Nucleus accumbens (tissue), 56 donors: ENCODE measurements at regions not wholly inside any gene's neighbourhood (a gene's known extent, or its start where the extent isn't known, plus 50 kb on each side); places are given as distances from the start of the nearest gene placed in this dataset.
"Not testable (repeated sequence)": the region's sequence is repeated elsewhere in the genome, so short reads cannot be mapped to it uniquely, and the experiment has no call there.

Experiments
- DNase-seq, 56 donors: peaks; one replicate each; lab custom pipeline; 2025; lab: John Stamatoyannopoulos, UW

DNA sequence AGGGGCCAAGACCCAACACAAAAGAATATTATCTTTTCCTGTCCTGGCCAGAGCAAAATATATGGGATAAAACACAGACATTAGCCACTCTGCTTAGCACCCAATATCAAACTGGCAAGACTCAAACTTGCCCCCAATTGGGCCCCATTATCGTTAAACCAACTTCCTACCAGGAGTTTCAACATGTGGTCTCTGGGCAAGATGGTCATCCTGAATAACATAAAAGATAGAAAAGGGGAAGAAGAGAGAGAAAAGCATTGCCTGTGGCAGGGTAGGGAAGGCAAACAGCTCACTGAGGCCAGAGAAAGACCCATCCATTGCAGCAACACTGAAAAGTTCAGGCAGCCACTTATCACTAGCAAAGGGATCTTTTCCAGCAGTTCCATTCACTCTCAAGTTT, 502.1 kb downstream of the KIF2B start:
- DNase-seq, result no peak

DNA sequence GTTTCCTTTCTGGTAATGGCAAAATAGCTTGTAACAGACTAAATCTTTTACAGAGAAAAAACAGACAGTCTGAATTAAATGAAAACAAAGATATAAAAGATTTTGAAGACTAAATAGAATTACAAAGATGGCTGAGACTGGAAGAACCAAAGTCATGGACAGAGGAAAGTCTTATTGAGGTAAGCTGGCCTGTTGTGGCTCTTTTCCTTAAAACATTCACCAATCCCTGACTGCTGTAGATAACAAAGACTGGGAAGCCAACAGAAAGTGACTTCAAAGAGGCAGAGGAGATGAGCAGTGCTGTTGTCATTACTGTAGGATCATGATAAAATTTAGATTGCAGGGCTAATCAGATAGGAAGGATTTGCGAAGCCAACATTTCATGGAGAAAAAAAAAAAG, 517.0 kb downstream of the KIF2B start:
- DNase-seq, result no peak

DNA sequence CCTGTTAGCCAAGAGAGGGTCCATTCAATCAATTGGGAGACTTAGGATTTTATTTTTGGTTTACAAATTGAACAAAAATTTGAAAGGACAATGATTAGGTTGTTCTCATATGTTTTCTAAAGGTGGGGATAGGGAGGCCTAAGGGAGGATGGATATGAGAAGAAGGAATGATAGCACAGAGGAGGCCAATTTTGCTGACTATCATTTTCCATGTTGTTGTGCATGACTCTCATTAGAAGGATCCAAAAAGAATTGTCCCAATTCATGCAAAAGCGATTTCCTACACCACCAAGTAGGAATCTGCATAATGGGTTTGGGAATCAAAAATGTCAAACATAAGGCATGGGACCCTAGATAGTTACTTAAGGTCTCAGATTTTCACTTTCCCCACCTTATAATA, 524.8 kb downstream of the KIF2B start:
- no peak for DNase-seq

DNA sequence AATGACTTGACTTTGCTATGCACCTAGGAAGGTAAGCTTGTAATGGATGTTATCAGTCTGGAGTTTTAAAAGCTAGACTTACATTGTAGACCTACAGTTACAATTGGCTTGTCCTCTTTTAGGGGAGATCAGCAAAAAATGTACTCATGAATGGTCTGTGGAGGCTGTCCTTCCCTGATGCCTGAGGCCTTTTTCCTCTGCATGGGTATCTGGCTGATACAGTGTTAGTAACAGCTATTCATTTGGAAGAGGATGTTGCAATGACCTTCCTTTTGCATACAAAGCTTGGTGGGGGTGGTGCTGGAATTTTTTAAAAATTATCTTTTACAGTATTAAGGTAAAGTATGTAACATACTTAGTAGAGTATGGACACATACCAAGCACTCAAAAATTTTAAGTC, 525.5 kb downstream of the KIF2B start:
- no peak for DNase-seq

DNA sequence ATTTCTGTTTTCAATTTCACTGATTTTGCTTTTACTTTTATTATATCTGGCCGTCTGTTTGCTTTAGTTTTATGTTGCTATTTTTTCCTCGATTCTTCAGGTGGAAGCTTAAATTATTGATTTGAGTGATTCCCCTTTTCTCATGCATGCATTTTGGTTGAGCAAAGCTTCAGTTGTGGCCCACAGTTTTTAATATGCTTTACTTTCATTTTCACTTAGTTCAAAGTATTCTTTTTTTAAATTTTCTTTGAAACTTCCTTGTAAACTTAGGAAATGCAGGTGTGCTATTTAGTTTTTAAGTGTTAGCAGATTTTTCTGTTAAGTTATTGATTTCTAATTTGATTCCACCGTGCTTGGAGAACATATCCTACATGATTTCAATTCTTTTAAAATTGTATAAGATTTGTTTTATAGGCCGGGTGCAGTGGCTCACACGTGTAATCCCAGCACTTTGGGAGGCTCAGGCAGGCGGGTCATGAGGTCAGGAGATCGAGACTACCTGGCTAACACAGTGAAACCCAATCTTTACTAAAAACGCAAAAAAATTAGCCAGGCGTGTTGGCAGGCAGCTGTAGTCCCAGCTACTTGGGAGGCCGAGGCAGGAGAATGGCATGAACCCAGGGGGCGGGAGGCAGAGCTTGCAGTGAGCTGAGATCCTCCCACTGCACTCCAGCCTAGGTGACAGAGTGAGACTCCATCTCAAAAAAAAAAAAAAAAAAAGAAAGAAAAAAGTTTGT, 531.2 kb downstream of the KIF2B start:
- no peak for DNase-seq

DNA sequence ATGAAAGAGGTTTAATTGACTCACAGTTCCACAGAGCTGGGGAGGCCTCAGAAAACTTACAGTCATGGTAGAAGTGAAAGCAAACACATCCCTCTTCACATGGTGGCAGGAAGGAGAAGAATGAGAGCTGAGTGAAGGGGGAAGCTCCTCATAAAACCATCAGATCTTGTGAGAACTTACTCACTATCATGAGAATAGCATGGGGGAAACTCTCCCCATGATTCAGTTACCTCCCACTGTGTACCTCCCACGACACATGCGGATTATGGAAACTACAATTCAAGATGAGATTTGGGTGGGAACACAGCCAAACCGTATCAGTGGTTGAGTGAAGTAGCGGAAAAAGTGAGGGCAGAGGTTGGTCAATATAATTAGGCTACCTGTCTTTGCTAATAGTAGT, 538.3 kb downstream of the KIF2B start:
- DNase-seq, result not testable (repeated sequence)

DNA sequence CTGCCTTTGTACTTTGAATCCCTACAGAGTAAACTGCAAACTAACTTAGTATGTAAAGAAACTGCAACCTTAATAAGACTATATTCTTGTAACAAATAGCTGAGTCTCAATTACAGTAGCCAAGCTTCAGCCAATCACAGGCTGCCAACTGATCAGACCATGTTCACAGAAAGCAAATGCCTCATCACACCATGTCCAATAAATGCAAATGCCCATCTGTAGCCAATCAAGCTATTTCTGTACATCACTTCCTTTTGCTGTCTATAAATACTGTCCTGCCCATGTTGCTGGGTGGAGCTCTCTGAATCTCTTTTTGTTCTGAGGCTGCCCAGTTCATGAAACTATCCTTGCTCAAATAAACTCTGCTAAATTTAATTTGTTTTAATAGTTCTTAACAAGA, 531.7 kb upstream of the TOM1L1 start:
- no peak for DNase-seq

DNA sequence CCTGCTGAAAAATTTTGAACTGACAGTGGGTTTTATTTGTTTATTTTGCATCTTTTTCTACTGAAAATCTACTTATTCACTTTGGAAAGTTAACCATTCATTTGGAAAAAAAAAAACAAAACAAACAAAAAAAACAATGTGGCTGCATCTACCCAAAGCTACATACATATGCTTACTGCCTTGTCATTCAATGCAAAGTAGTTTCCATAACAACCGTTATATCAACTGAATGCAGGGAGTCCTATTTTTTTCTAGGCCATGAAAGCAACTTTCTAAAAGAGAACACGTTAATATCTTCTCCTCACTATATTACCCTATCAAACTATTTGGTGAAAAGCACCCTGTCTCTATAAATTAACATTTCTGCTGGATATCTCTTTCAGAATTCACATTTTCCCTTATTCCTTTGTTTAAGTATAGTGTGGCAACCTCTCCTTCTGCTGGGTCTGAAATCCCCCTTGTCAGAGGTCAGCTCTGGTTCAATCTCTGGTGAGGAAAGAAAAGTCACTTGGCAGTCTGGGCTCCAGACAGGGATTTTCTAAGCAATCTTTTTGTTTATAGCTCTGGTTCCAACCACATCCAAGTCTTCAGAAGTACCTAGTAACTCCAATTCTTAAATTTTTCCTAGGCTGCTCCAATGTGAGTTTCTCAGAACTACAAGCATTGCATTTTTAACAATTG, 528.4 kb upstream of the TOM1L1 start:
- no peak for DNase-seq

DNA sequence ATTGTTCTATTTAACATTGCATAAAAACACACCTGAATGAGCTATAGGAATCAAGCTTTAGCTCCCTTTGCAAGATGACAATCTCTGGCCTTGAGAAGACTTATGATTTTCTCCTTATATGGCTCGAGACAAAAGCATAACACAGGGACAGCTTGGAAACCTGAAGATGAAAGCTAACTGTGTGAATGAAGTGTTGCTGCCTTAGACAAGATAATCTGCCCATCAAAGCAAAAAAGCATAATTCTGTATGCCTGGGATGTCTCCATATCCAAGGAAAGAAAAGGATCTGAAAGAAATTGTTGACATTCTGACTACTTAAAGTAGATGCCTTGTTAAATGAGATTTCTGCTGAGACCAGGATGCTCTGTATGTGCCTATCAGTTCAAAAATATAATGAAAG, 526.7 kb upstream of the TOM1L1 start:
- DNase-seq, result no peak

DNA sequence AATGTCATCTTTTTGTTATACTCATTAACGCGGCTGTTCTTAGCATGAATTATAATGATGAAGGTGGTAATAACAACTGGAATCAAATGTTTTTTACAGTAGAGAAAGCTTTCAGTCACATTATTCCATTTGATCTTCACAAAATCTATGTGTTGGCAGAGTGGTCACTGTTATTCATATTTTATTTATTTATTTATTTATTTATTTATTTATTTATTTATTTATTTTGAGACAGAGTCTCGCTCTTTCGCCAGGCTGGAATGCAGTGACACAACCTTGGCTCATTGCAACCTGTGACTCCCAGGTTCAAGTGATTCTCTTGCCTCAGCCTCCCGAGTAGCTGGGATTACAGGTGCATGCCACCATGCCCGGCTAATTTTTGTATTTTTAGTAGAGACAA, 524.2 kb upstream of the TOM1L1 start:
- not testable (repeated sequence) for DNase-seq

DNA sequence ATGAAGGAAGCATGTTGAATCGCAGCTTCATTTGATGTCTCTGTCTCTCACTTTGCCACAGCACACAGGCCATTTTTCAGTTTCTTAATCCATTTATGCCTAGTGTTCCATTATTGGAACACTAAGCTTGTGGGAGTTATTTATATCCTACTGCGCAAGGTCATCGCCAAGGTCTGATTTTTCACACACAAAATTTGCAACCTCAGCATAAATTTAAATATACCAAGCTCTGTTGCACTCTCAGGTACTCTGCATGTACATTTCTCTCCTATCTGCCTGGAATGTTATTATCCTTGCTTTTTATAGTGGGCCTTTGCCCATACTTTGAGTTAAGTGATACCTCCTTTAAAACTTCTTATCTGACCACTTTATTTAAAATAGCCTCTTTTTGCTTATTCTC, 519.2 kb upstream of the TOM1L1 start:
- DNase-seq, result no peak

DNA sequence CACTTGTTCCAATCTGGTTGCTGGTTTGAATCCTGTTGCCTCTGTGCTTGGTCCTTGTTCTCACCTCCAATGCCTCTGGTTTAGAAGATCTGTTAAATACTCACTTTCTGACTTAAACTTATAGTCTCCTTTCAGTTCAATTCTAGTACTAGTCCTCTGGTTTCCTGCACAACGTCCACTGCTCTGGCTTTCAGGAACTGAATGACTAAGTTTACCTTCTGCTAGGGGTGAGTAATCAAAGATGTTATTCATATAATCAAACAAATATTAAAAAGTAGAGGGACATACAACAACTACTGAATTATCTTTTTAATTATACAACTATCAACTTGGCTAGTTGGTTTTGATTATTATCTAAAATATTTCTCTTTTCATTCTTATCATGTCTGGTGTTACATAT, 496.4 kb upstream of the TOM1L1 start:
- no peak for DNase-seq

DNA sequence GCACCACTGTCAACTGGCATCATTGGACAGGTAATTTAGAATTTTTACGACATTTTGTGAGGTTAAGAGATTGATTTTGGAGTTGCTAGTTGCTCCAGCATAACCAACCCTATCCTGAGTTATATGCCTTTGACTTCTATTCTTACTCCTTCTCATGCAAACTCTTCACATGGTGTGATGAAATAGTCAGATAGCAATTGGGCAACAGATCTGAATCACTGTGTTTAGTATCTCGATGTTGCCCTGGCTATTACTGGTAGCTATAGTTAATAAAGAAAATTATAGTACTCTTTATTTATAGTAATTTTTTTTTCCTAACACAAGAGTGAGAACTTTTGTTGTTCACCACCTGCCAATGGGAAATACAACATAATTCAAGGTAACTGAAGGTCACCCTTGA, 494.8 kb upstream of the TOM1L1 start:
- DNase-seq, result no peak

DNA sequence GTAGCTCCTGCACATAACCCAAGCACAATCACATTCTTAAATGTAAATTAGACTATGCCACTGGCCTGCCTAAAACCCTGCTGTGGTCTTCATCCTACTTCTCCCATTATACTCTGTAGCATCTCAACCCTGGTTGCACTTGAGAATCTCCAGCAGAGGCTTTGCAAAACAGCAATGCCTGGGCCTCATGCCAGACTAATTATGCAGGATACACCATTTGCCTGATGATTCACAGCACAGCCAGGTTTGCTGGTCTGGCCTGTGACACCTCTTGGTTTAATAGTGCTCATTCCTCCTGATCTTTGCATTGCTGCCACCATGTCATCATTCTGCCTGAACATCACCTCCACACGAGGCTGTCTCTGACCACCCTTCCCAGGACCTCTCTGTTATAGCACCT, 491.9 kb upstream of the TOM1L1 start:
- DNase-seq, result peak in 1 of 56 donors; percentile 1

DNA sequence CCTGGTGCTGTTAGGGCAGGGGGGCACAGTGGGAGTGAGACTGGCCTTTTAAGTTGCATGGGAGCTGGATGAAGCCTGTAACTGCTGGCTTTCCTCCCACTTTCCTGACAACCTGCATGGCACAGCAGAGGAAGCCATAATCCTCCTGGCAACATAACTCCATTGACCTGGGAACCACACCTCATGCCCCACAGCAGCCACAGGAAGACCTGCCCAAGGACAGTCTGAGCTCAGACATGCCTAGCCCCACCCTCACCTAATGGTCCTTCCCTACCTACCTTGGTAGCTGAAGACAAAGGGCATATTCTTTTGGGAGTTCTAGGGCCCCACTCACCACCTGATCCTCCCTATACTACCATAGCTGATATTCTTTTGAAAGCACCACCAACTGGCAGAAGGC, 482.2 kb upstream of the TOM1L1 start:
- no peak for DNase-seq

DNA sequence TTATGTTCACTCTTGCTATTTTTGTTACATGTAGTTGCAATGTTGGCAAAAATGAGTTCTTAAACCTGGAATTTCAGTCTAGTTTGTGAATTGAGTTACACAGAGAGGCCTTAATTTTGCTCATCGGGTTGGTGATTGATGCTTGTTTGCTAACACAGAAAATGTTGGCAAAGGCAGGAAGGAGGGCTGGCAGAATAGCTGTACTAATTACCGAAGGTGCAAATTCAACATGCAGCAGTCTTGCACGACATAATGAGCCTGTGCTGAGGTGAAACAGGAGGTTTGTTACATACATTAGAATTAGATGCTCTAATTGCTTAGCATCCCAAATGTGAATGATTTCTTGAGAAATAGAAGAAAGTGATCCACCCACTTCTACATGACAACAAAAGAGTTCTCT, 475.0 kb upstream of the TOM1L1 start:
- DNase-seq, result no peak

DNA sequence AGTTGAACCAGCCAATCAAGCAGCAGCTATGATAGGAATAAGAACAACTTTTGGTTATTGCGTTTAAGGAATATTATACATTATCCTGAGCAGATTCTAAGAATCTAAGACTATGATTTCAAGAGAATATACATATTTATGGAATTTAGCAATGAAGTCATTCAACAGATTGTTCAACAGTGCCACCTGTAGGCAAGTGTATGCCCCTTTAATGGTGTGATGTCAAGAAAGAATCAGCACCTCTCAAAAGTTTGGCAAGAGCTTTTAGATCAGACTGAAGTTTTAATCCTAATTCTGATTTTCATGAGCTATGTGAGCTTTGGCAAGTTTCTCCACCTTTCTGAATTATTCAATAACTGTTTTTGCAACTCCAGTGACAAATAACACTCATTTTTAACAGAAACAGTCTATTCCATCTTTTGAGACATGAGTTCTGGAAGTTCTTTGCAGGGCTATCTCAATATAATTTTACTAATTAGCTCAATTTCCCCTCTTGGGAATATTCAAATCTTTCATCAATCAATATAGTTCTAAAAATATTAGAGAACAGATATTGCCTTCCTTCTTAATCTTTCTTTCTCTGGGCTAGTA, 474.3 kb upstream of the TOM1L1 start:
- peak in 1 of 56 donors; percentile 2 for DNase-seq

DNA sequence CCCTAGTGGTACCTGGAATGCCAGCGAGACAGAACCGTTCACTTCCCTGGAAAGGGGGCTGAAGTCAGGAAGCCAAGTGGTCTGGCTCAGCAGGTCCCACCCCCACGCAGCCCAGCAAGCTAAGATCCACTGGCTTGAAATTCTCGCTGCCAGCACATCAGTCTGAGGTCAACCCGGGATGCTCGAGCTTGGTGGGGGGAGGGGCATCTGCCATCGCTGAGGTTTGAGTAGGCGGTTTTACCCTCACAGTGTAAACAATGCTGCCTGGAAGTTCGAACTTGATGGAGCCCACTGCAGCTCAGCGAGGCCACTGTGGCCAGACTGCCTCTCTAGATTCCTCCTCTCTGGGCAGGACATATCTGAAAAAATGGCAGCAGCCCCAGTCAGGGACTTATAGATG, 464.7 kb upstream of the TOM1L1 start:
- no peak for DNase-seq

DNA sequence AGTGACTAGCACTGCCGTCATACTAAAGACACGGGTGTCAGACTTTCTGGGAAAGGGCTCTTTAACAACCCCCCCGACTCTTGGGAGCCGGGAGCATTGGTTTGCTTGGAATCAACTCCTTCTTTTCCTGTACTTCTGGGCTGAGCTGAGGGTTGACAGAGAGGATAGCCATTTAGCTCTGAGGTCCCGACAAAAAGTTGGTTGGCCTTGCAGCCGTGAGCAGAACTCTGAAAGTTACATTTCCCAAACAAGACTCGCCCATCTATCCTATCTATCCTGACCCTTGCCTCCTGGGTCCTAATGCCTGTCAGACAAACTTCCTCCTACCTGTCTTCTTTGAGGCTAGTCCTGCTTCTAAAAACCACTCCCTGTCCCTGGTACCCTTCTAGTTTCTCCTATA, 460.8 kb upstream of the TOM1L1 start:
- DNase-seq, result no peak

DNA sequence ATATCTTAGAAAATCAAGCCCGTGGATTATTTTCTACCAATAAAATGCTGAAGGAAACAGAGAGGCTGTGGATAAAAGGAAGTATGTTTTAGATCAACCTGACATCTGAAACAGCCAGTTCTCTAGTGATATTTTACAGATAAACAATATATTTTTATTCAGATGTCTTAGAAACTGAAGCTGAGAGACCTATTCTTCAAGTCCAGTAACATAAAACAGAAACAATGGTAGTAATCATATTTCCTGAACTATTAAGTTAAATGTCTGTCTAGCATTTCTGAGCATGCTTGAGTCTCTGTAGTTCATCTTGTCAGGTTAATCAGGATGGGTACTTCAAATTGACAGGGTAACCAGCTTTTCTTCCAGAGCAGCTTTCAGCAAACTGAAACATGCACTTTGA, 449.6 kb upstream of the TOM1L1 start:
- DNase-seq, result no peak

DNA sequence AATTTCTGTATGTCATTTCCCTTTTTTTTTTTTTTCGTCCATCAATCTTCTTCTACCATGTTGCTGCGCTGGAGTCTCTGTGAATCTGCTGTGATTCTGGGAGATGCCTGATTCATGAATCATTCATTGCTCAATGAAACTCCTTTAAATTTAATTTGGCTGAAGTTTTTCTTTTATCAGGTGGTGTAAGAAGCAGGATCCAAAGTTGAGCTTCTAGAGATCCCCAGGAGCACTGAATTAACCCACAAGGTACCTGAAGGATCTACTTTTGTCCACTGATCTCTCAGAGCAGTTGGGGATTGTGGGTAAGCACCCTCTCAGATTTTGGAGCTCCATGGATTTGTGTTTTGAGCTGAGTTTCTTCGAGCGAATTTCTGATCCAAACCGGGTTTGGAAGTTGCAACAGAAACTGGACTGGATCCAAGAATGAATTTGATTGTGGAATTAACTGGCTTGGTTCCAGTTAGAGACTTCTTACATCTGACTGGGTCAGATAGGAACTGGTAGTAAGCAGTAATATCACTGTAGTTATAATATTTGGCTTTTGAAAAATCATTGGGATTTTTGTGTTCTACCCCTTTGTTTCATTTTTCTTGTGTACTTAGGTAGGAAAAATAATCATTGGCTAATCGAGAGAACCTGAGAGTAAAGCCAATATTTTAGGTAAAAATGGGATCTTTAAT, 447.8 kb upstream of the TOM1L1 start:
- no peak for DNase-seq
